Right ventricle myocardium inferior (tissue), 1 donor: ENCODE measurements at regions not wholly inside any gene's neighbourhood (a gene's known extent, or its start where the extent isn't known, plus 50 kb on each side); places are given as distances from the start of the nearest gene placed in this dataset.
"Not testable (repeated sequence)": the region's sequence is repeated elsewhere in the genome, so short reads cannot be mapped to it uniquely, and the experiment has no call there.

Experiments used
- ATAC-seq: fragments of 200-7000 bp; cut with Tn5 transposase; one replicate; pipeline ENCODE4 v1.9.1; 2020; ENCODE audit warnings: mild to moderate bottlenecking, moderate library complexity
- DNase-seq: peaks from one replicate; pipeline ENCODE4 v3.0.0; 2021; ENCODE audit errors: missing footprints
- intact Hi-C: fragments of 100-400 bp; cut with DNase I; formaldehyde crosslinking; loops from one replicate; pipeline ENCODE4 v1.11.0; 2022
- donor health status: DM: no; HTN: yes; CAD: no; lungs with severe emphysema.

DNA sequence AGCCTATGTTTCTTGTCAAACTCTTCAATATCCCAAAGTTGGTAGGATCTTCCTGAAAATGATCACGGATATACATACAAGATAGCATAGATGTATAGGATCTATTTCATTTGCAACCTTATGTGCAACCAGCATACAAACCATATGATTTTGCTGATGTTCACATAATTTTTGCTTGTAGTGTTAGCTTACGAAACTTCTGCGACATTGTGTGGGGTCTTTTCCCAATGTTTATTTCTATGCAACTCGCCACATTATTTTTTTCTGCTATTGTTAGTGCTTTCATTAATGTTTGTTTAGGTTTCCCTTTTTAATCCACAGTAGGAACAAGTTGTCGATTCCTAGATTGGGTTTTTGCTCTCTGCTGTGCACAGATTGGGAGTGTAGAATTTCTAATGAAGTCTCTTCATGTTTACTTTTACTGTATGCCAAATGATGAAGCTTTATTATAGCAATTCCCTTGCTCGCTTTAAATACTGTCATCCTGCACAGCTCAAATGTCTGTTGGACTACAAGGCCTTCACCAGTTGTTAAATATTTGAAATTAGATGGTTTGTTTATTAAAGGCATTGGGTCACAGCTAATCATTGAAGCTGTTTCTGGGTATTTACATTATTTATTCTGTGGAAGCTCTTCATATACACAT, 257.6 kb upstream of the PCDH7 start:
- intact Hi-C loops, result no loop called here
- DNase-seq, result no peak
- ATAC-seq, result no peak

DNA sequence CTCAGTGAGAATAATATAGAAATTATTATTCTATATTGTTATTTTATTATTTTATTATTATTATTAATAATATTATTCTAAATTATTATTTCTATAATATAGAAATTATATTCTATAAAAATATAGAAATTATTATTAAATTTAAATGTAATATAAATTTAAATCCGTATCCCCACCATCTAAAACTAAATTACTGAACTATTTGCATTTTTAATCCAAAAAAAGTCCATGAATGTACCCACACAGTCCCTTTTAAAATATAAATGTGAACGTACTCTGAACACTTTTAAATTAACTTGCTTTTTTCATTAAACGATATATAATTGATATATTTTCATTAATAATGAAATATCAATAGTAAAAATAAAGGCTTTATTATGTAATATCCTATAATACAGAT, 248.3 kb upstream of the PCDH7 start:
- ATAC-seq (no peak), DNase-seq (no peak)
- intact Hi-C loops, result no loop called here

DNA sequence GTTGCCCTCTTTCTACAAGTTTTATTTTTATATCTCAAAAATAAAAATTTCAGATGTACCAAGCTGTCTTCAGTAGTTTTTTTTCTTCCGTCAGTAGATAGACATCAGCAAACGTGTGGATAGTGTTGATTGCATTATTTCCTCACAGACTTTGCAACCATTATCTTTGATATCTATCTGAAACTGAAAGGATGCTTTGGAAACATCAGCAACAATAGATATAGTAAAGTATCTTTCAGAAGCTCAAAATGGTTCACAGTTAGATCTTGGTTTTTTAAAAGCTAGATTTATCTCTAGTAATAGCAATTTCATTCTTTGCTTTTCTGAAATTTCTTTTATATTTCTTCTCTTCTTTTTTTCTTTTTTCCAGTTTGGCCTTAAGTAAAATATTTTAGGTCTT, 246.9 kb upstream of the PCDH7 start:
- ATAC-seq, result no peak
- intact Hi-C loops, result no loop called here
- DNase-seq, result no peak

DNA sequence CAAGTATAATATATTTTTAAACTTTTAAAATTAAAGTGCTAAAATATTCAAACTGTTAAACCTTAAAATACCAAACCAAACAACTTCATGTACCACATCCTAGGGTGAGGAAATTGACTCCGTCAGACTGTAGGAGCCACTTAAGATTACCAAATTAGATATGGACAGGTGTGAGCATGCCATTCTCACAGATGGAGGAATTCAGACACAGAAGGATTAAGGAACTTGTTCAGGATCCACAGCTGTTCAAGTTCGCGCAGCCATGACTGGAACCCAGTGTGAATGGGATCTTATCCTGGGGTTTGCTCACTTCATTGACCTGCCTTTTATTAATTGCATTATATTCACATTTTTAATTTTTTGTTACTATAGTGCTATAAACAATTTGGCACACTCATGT, 224.9 kb upstream of the PCDH7 start:
- DNase-seq, result no peak
- intact Hi-C loops, result no loop called here
- no peak for ATAC-seq

DNA sequence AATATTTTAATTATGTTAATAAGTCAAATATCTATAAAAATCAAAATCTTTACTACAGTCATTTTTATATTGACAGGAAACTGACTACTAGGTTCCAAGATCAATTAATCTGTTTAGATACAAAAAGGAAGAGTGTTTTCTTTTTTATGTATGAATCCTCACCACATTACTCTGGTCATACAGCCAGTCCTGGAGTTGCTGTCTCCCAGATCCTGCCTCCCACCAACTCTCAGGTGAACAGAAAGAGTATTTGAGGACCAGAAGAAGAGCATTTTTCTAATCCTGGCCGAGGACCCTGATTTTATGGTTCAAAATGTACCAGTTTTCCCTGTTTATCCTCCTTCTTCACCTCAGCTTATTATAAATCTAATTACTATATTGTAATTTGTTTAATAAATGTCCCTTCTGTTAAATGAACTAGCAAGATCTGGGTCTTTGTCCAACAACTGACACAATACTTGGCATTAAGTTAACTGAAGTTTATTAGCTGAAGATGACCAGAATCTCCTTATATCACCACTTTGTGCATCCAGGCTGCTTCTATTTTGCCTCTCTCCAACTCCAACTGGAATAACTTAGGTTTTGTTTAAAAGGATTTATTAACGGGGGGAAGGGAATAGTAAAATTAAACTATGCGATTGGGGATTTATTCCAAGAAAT, 224.4 kb upstream of the PCDH7 start:
- DNase-seq (no peak), ATAC-seq (no peak)
- intact Hi-C loops, result no loop called here

DNA sequence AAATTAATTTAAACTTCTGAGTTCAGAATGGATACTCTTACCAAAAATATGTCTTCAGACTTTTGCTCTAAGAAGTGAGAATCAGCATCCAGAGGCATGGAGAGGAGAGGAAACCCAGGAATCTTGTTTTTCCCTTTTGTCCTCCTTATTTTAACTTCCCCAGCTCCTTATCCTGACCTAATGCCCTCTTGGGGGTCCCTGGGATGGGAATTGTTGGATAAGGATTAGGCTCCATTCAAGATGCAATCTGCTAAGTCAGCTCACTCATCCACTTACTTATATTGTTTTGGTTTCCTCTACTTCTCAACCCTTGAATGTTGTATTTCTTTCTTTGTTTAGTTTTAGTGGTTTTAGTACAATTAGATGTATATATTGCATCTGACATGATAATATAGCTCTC, 208.4 kb upstream of the PCDH7 start:
- no peak for ATAC-seq
- intact Hi-C loops, result no loop called here
- no peak for DNase-seq

DNA sequence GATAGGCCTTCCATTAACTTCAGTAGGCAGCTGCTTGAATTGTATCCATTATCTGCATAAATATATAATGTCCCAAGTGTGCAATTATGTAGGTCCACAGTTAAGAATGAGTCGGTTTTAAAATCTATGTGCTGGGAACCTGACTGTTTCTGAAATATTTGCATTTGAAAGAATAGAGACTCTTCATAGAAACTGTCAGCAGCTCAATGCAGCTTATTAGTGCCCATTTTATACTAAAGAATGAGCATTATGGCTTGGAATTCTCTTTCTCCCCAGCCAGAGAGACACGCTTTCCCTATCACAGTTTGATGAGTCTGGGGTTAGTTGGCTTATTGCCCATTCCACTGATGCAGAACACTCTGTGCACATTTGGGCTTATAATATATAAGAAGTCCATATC, 202.0 kb upstream of the PCDH7 start:
- intact Hi-C loops, result no loop called here
- DNase-seq, result no peak
- no peak for ATAC-seq

DNA sequence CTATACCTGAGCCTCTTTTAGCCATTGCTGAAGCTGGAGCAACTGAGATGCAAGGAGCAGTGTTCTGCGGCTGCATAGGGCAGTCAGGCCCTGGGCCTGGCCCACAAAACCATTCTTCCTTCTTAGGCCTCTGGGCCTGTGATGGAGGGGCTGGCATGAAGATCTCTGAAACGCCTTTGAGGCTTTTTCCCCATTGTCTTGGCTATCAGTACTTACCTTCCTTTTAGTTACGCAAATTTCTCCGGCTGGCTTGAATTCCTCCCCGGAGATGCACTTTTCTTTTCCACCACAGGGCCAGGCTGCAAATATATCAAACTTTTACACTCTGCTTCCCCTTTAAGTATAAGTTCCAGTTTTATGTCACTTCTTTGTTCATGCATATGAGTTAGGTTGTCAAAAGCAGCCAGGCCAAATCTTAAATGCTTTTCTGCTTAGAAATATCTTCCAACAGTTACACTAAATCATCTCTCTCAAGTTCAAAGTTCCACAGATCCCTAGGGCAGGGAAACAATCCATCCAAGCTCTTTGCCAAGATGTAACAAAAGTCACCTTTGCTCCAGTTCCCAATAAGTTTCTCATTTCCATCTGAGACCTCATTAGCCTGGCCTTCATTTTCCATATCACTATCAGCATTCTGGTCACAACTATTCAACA, 194.4 kb upstream of the PCDH7 start:
- ATAC-seq (no peak), DNase-seq (no peak)
- intact Hi-C loops, result no loop called here

DNA sequence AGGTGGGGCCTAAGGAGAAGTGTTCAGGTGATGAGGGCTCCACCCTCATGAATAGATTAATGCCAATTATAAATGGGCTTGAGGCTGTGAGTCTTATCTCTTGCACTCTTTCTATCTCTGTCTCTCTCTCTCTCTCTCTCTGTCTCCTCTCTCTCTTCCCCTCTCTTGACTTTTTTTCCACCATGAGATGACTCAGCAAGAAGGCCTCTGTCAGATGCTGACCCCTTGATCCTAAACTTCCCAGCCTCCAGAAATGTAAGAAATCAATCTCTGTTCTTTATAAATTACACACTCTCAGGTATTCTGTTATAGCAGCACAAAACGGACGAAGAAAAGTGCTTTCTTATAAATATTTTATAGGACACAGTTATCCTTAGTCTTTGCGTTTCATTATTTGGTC, 184.9 kb upstream of the PCDH7 start:
- DNase-seq, result no peak
- intact Hi-C loops, result no loop called here
- no peak for ATAC-seq

DNA sequence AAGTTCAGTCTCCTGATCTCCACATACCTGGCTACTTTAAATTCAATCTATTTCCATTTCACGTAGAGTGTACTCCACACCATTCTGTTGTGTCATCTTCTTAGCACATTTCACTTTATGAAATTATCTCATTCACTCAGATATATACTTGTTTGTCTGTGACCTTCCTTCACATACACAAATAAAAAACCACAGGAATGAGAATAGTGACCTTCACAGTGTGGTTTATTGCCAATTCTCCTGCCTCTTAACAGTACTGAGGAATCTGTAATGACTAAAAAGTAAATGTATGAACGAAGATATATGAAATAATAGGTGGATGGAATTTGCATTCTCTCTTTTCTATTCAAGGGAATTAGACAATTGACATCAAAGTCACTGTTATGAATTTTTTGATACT, 183.9 kb upstream of the PCDH7 start:
- ATAC-seq (no peak), DNase-seq (no peak)
- intact Hi-C loops, result no loop called here

DNA sequence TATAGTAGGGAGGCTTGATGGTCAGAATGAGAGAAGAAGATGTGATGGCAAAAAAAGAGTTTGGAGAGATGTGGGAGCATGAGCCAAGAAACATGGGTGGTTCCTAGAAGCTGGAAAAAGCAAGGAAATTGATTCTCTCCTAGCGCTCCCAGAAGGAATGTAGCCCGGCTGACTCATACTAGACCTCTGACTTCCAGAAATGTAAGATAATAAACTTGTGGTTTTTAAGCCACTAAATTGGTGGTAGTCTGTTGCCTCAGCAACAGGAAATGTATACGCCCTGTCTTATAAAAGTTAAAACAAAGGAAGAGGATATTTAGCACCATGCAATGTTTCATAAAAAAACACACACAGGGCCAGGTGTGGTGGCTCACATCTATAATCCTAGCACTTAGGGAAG, 182.7 kb upstream of the PCDH7 start:
- ATAC-seq, result no peak
- no peak for DNase-seq
- intact Hi-C loops, result no loop called here

DNA sequence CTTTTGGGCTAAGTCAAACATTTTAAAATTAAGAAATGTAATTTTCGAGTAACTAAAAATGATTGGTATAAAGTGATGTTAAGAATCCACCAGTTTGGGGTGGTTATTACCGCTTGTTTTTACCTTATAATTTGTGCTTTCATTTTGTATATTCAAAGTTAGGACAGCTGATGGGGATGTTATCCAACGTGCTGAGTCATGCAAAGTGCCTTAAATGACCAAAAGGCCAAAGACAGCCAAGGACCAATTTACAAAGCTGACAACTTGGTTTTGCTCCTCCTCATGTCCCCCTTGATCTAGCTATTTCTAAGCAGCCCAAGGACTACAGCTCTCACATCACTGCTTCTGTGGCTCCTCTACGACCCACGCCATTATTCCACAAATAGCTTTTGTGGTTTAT, 181.4 kb upstream of the PCDH7 start:
- no peak for DNase-seq
- intact Hi-C loops, result no loop called here
- no peak for ATAC-seq

DNA sequence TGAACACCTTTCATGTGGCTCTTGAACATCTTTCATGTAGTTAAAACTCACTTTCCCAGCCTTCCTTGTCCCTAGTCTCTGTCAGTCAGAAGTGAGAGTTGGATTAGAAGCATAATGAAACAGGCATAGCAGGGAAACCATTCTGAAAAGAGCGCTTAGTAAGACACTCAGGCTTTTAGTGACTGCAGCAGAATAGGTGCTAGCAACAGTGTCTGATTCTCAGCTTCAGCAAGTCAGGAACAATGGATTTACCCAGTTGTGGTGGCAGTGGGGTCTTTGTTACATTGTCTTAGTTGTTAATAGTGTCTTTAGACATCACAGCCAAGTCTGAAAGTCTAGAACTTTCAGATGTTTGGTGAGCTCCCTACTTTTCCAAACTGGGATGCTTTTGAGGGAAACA, 177.1 kb upstream of the PCDH7 start:
- intact Hi-C loops, result no loop called here
- ATAC-seq, result no peak

DNA sequence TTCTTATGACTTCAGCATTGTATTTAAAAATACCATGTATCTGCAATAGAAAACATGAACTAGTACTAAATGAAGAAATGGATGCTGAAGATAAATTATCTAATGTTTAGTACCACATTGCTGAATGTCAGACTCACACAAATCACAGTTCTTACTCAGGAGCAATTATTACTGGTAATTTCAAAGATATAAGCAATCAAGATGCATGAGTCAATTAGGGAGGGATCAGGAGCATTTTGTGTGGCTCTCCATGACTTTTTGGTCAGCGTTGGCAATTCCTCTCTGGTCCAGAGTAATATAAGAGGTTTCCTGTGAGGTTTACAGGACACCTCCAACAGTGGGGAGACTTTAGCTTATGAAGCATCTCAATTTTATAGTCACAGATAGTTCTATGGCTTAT, 167.0 kb upstream of the PCDH7 start:
- intact Hi-C loops, result no loop called here
- DNase-seq, result no peak
- ATAC-seq, result no peak

More for the DNA sequence above, 177.1 kb upstream of the PCDH7 start:
- no peak for DNase-seq

DNA sequence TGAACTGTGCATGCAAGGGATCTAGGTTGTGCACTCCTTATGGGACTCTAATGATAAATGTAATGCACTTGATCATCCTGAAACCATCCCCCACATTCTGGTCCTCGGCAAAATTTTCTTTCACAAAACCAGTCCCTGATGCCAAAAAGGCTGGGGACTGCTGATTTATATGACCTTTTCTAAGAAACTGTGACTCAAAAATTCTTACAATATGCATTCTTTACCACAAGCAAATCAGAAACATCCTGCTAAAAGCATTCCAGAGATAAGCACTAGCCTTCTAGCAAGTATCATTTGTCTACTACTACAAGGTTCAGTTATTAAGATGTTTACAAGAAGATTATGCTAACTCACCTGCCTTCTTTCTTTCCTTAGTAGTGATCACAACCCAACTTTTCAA, 166.5 kb upstream of the PCDH7 start:
- DNase-seq, result no peak
- intact Hi-C loops, result no loop called here
- ATAC-seq, result no peak

DNA sequence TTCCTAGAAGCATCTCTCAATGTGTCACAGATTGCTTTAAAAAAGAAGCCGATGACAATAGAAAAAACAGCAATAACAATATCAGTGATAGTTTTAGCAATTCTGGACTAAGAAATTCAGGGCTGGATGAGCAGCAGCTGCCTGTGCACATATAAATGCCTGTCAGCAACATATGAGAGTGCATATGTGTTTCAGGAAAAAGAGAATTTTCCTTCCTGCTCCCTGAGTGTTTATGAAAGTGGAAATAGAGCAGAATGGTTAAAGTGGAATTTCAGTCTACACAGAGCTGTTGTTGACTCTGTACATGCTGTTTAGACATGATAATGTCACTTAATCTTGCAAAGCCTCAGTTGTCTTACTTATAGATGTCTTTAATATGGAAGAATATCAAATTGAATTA, 164.4 kb upstream of the PCDH7 start:
- intact Hi-C loops, result no loop called here
- DNase-seq (no peak), ATAC-seq (no peak)

DNA sequence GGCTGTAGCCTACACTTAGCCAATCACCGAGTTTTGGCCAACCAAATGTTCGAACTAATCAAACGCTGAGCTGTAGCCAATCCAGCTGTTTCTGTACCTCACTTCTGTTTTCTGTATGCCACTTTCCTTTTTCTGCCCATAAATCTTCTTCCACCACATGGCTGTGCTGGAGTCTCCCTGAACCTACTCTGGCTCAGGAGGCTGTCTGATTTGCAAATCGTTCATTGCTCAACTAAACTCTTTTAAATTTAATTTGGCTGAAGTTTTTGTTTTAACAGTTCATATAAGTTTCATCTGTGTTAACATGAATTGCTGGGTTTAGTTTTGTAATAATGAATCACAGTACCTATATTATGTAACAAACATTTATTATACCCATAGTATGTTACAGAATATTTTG, 160.7 kb upstream of the PCDH7 start:
- no peak for ATAC-seq
- intact Hi-C loops, result no loop called here
- no peak for DNase-seq

DNA sequence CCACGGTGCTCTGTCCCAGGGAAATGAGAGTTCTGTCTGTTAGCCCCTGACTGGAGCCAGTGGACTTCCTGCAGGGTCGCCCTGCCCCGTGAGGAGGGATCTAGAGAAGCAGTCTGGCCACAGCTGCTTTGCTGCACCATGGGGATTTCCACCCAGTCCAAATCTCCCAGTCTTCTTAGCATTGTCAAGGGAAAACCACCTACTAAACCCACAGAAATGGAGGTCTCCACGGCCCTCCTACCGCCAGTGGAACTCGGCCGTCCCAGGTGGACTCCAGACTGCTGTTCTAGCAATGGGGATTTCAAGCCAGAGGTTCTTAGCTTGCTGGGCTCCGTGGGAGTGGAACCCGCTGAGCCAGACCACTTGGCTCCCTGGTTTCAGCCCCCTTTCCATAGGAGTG, 133.3 kb upstream of the PCDH7 start:
- intact Hi-C loops, result no loop called here
- DNase-seq (peak; percentile 28), ATAC-seq (no peak)

DNA sequence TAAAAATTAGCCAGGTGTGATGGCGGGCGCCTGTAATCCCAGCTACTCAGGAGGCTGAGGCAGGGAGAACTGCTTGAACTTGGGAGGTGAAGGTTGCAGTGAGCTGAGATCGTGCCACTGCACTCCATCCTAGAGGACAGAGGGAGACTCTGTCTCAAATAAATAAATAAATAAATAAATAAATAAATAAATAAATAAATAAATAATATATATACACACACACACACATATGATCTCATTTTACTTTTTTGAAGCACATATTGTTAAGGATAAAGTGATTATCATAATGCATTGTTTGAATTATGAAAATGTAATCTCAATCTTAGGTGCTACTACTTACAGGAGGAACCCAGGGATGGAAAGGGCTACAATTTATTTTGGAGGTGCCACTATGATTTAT, 130.5 kb upstream of the PCDH7 start:
- DNase-seq, ATAC-seq, intact Hi-C loops: not testable (repeated sequence)

DNA sequence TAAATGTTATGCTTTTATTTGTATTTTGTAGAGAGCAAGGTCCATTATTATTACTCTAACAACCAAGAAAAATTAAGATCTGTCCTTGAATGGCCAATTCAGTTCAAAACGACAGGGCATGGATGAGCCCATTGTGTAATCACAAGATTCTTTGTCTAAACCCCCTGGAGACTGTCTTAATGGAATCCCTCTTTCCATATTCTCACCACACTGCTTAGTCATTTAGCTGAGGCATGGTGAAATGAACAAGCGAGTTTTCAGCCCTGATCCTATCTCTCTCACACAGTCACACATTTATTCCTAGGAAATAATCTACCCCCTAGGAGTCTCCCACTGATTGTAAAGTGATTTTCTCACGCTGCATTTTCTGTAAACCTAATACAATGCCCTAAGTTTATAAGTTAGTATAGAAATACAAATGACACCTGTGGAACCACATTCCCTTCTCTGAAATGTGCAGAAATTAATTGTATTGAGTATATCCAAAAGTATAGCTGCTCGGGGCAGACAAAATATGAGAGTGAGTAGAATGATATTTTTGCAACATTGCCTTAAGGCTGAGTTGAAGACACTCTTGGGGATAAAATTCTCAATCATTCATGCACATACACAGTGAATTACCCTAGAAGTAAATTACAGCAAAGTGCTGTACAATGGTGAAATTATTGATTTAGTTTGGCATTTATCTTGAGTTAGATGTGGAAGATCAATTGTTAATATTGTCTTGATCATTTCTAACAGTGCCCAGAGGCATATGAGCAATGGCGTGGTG, 119.7 kb upstream of the PCDH7 start:
- ATAC-seq, result no peak
- intact Hi-C loops, result no loop called here
- no peak for DNase-seq
